Endothelial cell of umbilical vein (primary cell): ENCODE measurements at regions not wholly inside any gene's neighbourhood (a gene's known extent, or its start where the extent isn't known, plus 50 kb on each side); places are given as distances from the start of the nearest gene placed in this dataset.

ENCODE experiments used
- BruUV-seq: library from RNA; stranded (reverse); fragments of 400-500 nt; replicated peaks from 2 replicates; lab custom pipeline; 2021; lab: Mats Ljungman, UMichigan
- CTCF ChIA-PET: fragments of 300-600, 350-600 bp; sonication (Branson Sonifier 250); formaldehyde crosslinking; loops from one replicate; lab custom pipeline; 2021; ENCODE audit warnings: antibody characterized with exemption, inconsistent platforms; lab: Charles Lee
- POLR2A ChIA-PET: fragments of 300-600, 350-600 bp; sonication (Branson Sonifier 250); formaldehyde crosslinking; loops from one replicate; lab custom pipeline; 2021; ENCODE audit warnings: antibody characterized with exemption, inconsistent platforms; lab: Charles Lee
- DNase-seq: peaks from one replicate; pipeline ENCODE4 v3.0.0-alpha.2; 2011; ENCODE audit warnings: low read depth, low spot score
- FAIRE-seq: peaks from 2 replicates; lab custom pipeline; 2011; peaks lifted over from hg19 to GRCh38; lab: Jason Lieb, UNC
- H2AFZ ChIP-seq: 2 replicates; pipeline ENCODE4 v1.6.0; 2012; ENCODE audit warnings: low read depth, low read length, control low read depth, inconsistent platforms
- H3K27ac ChIP-seq: 2 replicates; pipeline ENCODE4 v1.5.1; 2011; ENCODE audit warnings: low read depth, mild to moderate bottlenecking, control low read depth, low read length, moderate library complexity; ENCODE audit not compliant: insufficient read depth
- H3K27me3 ChIP-seq, 2 experiments: 2 replicates each; pipeline versions ENCODE4 v1.6.0 to v1.6.1; 2011; ENCODE audit warnings: low read length in 2 of 2, mixed read lengths in 1 of 2; ENCODE audit not compliant: control insufficient read depth in 2 of 2, insufficient read depth in 2 of 2
- H3K36me3 ChIP-seq, 2 experiments: 2 replicates in 1 of 2; 3 replicates in 1 of 2; pipeline ENCODE4 v1.5.1; 2011; ENCODE audit warnings: low read length in 2 of 2, mild to moderate bottlenecking in 1 of 2, moderate library complexity in 1 of 2; ENCODE audit not compliant: control insufficient read depth in 2 of 2, insufficient read depth in 2 of 2; ENCODE audit errors: extremely low read depth in 1 of 2
- H3K4me1 ChIP-seq: 3 replicates; pipeline ENCODE4 v1.5.1; 2011; ENCODE audit warnings: mild to moderate bottlenecking, low read length; ENCODE audit not compliant: control insufficient read depth, insufficient read depth; ENCODE audit errors: extremely low read depth
- H3K4me2 ChIP-seq: 2 replicates; pipeline ENCODE4 v1.6.1; 2011; ENCODE audit warnings: low read length, control low read depth, mixed read lengths; ENCODE audit not compliant: insufficient read depth
- H3K4me3 ChIP-seq, 3 experiments: fragments of 200-600 bp in 1 of 3; sonication (generic), shearing (Covaris generic) in 1 of 3; replicated peaks in 1 of 3; 2 replicates each; pipeline ENCODE4 v1.5.1; 2011 to 2016; ENCODE audit warnings: control low read depth in 3 of 3, low read length in 3 of 3, mild to moderate bottlenecking in 2 of 3, inconsistent platforms in 1 of 3, low read depth in 1 of 3, moderate library complexity in 1 of 3; ENCODE audit not compliant: insufficient read depth in 1 of 3
- H3K79me2 ChIP-seq: 2 replicates; pipeline ENCODE4 v1.6.0; 2012; ENCODE audit warnings: low read length, inconsistent platforms; ENCODE audit not compliant: control insufficient read depth, insufficient read depth
- H3K9ac ChIP-seq: replicated peaks from 2 replicates; pipeline ENCODE3; 2011; ENCODE audit warnings: low read length, control low read depth; ENCODE audit not compliant: insufficient read depth; ENCODE audit errors: extremely low read depth
- H3K9me1 ChIP-seq: replicated peaks from 3 replicates; pipeline ENCODE4 v1.6.0; 2011; ENCODE audit warnings: mild to moderate bottlenecking, low read length; ENCODE audit not compliant: control insufficient read depth, insufficient read depth; ENCODE audit errors: extremely low read depth
- H3K9me3 ChIP-seq: replicated peaks from 2 replicates; pipeline ENCODE4 v1.5.1; 2012; ENCODE audit warnings: low read length, inconsistent platforms; ENCODE audit not compliant: control insufficient read depth, insufficient read depth
- H4K20me1 ChIP-seq: replicated peaks from 2 replicates; pipeline ENCODE3; 2011; ENCODE audit warnings: mild to moderate bottlenecking, low read length; ENCODE audit not compliant: control insufficient read depth, insufficient read depth; ENCODE audit errors: extremely low read depth
- CTCF ChIP-seq, 2 donors: IDR thresholded peaks; 1 replicate in 1 of 2; 2 replicates in 1 of 2; pipeline ENCODE4 v1.5.1; 2011; ENCODE audit warnings: low read length in 2 of 2, mild to moderate bottlenecking in 2 of 2, moderate library complexity in 2 of 2, control low read depth in 1 of 2, inconsistent platforms in 1 of 2, low read depth in 1 of 2; ENCODE audit not compliant: insufficient read depth in 1 of 2; ENCODE audit errors: extremely low read depth in 1 of 2
- EZH2 ChIP-seq: IDR thresholded peaks from 2 replicates; pipeline ENCODE4 v1.6.1; 2012; ENCODE audit warnings: borderline replicate concordance, low read depth, mild to moderate bottlenecking, moderate library complexity, low read length, inconsistent platforms; ENCODE audit not compliant: severe bottlenecking
- FOS ChIP-seq: IDR thresholded peaks from 2 replicates; pipeline ENCODE4 v1.6.1; 2011; ENCODE audit warnings: mild to moderate bottlenecking, low read length, moderate library complexity, borderline replicate concordance; ENCODE audit not compliant: insufficient read depth
- GATA2 ChIP-seq: IDR thresholded peaks from 2 replicates; pipeline ENCODE4 v1.7.0; 2011; ENCODE audit warnings: low read depth, mild to moderate bottlenecking, moderate library complexity, mixed read lengths, low read length; ENCODE audit not compliant: insufficient read length, insufficient read depth
- JUN ChIP-seq: IDR thresholded peaks from 2 replicates; pipeline ENCODE4 v1.6.1; 2011; ENCODE audit warnings: borderline replicate concordance, low read depth; ENCODE audit not compliant: insufficient read length, insufficient read depth
- MAX ChIP-seq: IDR thresholded peaks from 2 replicates; pipeline ENCODE4 v1.6.1; 2011; ENCODE audit not compliant: insufficient read depth, insufficient read length
- MYC ChIP-seq: IDR thresholded peaks from one replicate; pipeline ENCODE4 v1.6.1; 2011; ENCODE audit warnings: mild to moderate bottlenecking, low read depth, low read length
- POLR2A ChIP-seq: IDR thresholded peaks from 2 replicates; pipeline ENCODE4 v1.6.1; 2012; ENCODE audit warnings: low read depth, mild to moderate bottlenecking, control low read depth, low read length
- POLR2AphosphoS5 ChIP-seq: IDR thresholded peaks from 2 replicates; pipeline ENCODE4 v1.6.1; 2012; ENCODE audit warnings: low read depth, mild to moderate bottlenecking, control low read depth, low read length, moderate library complexity; ENCODE audit not compliant: insufficient read depth
- dilution Hi-C: fragments of 300-500 bp; cut with MboI; formaldehyde crosslinking; loops from one replicate; pipeline ENCODE4 v1.15.0; 2019; ENCODE audit warnings: low sequenced_read_pairs; ENCODE audit not compliant: extremely low pct_ligation_motif_present
- intact Hi-C: fragments of 100-400 bp; cut with micrococcal nuclease; formaldehyde crosslinking; loops from one replicate; pipeline ENCODE4 v1.10.0; 2022

- CTCF ChIA-PET = no interaction called here
- no peak overlapping the region for H3K4me2 ChIP-seq
- H2AFZ ChIP-seq = no peak overlapping the region
- TF ChIP-seq MYC = no peak
- TF ChIP-seq FOS = no peak
- no peak for TF ChIP-seq POLR2A
- TF ChIP-seq GATA2 = no peak
- TF ChIP-seq MAX = no peak
- no peak for TF ChIP-seq POLR2AphosphoS5
- no peak for TF ChIP-seq JUN
- no peak for TF ChIP-seq CTCF (IDR thresholded peaks at IDR 0.05; ENCODE audit: extremely low read depth in 1 of 2, insufficient read depth in 1 of 2, low read depth in 1 of 2, low read length in 2 of 2)
- no peak for TF ChIP-seq EZH2
- no peak for DNase-seq
- intact Hi-C loops = no loop called here
- no peak overlapping the region for H3K9ac ChIP-seq
- no peaks in the 10 kb centered on the region for H3K36me3 ChIP-seq
- H3K79me2 ChIP-seq = no peaks in the 10 kb centered on the region
- H3K4me1 ChIP-seq = no peaks in the 10 kb centered on the region
- no peak overlapping the region for H3K4me3 ChIP-seq
- no peaks in the 10 kb centered on the region for H3K9me3 ChIP-seq
- H3K27me3 ChIP-seq = no peaks in the 10 kb centered on the region
- no TSS peak for BruUV-seq
- H3K9me1 ChIP-seq = no peaks in the 10 kb centered on the region
- no peak for FAIRE-seq
- no peak overlapping the region for H3K27ac ChIP-seq
- POLR2A ChIA-PET = no interaction called here
- dilution Hi-C loops = no loop called here
- H4K20me1 ChIP-seq = no peaks in the 10 kb centered on the region
Observed at GRCh38 chr15:53037904-53038654, 247.9 kb upstream of the ONECUT1 start.
